ENCODE measurements at regions not wholly inside any gene's neighbourhood (a gene's known extent, or its start where the extent isn't known, plus 50 kb on each side); places are given as distances from the start of the nearest gene placed in this dataset.

DNA sequence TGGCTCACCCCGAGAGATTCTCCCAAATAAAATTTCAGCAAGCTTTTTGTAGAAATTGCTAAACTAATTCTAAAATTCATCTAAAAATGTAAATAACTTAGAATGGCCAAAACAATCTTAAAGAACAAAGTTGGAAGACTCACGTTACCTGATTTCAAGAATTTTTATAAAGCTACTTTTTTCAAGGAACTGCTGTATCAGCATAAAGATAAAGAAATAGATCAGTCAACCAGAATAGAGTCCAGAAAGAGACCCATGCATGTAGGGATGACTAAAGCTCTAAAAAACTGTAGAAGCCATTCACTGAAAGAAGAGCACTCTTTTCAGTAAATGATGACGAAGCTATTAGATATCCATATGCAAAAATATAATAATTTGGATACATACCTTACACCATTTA, 652.1 kb downstream of the TBC1D32 start:
- TF ChIP-seq POLR2AphosphoS5 (IDR thresholded peaks at IDR 0.05; ENCODE audit: low read depth, low read length) (no peak), TAF1 (IDR thresholded peaks at IDR 0.05; ENCODE audit: borderline replicate concordance, insufficient read depth, low read length) (no peak), FOXP2 (optimal IDR thresholded peaks at IDR 0.05; ENCODE audit: borderline replicate concordance, extremely low read depth, extremely low read length, insufficient read depth) (no peak), SIN3A (IDR thresholded peaks at IDR 0.05; ENCODE audit: borderline replicate concordance, insufficient read depth, low read length) (no peak)
- TF ChIP-seq, protein P1, sequence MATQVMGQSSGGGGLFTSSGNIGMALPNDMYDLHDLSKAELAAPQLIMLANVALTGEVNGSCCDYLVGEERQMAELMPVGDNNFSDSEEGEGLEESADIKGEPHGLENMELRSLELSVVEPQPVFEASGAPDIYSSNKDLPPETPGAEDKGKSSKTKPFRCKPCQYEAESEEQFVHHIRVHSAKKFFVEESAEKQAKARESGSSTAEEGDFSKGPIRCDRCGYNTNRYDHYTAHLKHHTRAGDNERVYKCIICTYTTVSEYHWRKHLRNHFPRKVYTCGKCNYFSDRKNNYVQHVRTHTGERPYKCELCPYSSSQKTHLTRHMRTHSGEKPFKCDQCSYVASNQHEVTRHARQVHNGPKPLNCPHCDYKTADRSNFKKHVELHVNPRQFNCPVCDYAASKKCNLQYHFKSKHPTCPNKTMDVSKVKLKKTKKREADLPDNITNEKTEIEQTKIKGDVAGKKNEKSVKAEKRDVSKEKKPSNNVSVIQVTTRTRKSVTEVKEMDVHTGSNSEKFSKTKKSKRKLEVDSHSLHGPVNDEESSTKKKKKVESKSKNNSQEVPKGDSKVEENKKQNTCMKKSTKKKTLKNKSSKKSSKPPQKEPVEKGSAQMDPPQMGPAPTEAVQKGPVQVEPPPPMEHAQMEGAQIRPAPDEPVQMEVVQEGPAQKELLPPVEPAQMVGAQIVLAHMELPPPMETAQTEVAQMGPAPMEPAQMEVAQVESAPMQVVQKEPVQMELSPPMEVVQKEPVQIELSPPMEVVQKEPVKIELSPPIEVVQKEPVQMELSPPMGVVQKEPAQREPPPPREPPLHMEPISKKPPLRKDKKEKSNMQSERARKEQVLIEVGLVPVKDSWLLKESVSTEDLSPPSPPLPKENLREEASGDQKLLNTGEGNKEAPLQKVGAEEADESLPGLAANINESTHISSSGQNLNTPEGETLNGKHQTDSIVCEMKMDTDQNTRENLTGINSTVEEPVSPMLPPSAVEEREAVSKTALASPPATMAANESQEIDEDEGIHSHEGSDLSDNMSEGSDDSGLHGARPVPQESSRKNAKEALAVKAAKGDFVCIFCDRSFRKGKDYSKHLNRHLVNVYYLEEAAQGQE (IDR thresholded peaks at IDR 0.05; ENCODE audit: insufficient read depth in 1 of 2, low read depth in 2 of 2, low read length in 2 of 2) = no peak

Data from PFSK-1 (cell line).